Mesenchymal stem cell (in vitro differentiated cells and primary cell): ENCODE measurements at regions not wholly inside any gene's neighbourhood (a gene's known extent, or its start where the extent isn't known, plus 50 kb on each side); places are given as distances from the start of the nearest gene placed in this dataset.

Experiments
- DNase-seq: peaks from one replicate; pipeline ENCODE4 v3.0.0-alpha.2; 2013
- H2AFZ ChIP-seq: one replicate; pipeline ENCODE4 v1.6.1; 2013; ENCODE audit warnings: low read depth, mild to moderate bottlenecking, control low read depth, inconsistent platforms, low read length, moderate library complexity
- H2AK5ac ChIP-seq: 2 replicates; pipeline ENCODE4 v1.6.1; 2013; ENCODE audit warnings: low read length, moderate library complexity, mild to moderate bottlenecking, inconsistent platforms; ENCODE audit not compliant: severe bottlenecking
- H2BK120ac ChIP-seq: one replicate; pipeline ENCODE4 v1.6.1; 2013; ENCODE audit warnings: low read depth, mild to moderate bottlenecking, inconsistent platforms, low read length, moderate library complexity
- H2BK12ac ChIP-seq, 2 experiments: one replicate each; pipeline ENCODE4 v1.6.1; 2013; ENCODE audit warnings: inconsistent platforms in 2 of 2, low read length in 2 of 2, mild to moderate bottlenecking in 2 of 2, moderate library complexity in 2 of 2, control low read depth in 1 of 2
- H2BK15ac ChIP-seq: one replicate; pipeline ENCODE4 v1.6.1; 2013; ENCODE audit warnings: mild to moderate bottlenecking, low read depth, inconsistent platforms; ENCODE audit not compliant: poor library complexity, severe bottlenecking
- H2BK5ac ChIP-seq: 2 replicates; pipeline ENCODE4 v1.6.1; 2013; ENCODE audit warnings: low read depth, mild to moderate bottlenecking, low read length, control low read depth, inconsistent platforms; ENCODE audit not compliant: poor library complexity, severe bottlenecking
- H3K14ac ChIP-seq, 2 experiments: one replicate each; pipeline ENCODE4 v1.6.1; 2013; ENCODE audit warnings: inconsistent platforms in 2 of 2, low read length in 2 of 2, control low read depth in 1 of 2, mild to moderate bottlenecking in 1 of 2, moderate library complexity in 1 of 2
- H3K18ac ChIP-seq, 2 experiments: one replicate each; pipeline ENCODE4 v1.6.1; 2013; ENCODE audit warnings: inconsistent platforms in 2 of 2, low read length in 2 of 2, control low read depth in 1 of 2, low read depth in 1 of 2, mild to moderate bottlenecking in 1 of 2
- H3K23ac ChIP-seq, 2 experiments: one replicate each; pipeline ENCODE4 v1.6.1; 2013; ENCODE audit warnings: inconsistent platforms in 2 of 2, low read length in 2 of 2, mild to moderate bottlenecking in 2 of 2, moderate library complexity in 2 of 2, control low read depth in 1 of 2
- H3K27ac ChIP-seq: 2 replicates; pipeline ENCODE4 v1.5.1; 2013; ENCODE audit warnings: mild to moderate bottlenecking, moderate library complexity, low read length, control low read depth, inconsistent platforms; ENCODE audit not compliant: poor library complexity, severe bottlenecking
- H3K27me3 ChIP-seq, 2 experiments: 2 replicates each; pipeline versions ENCODE4 v1.6.1 to v1.7.0; 2013; ENCODE audit warnings: low read length in 2 of 2, mild to moderate bottlenecking in 2 of 2, moderate library complexity in 2 of 2, control low read depth in 1 of 2, inconsistent platforms in 1 of 2; ENCODE audit not compliant: control insufficient read depth in 1 of 2, insufficient read depth in 1 of 2
- H3K36me3 ChIP-seq, 2 experiments: 2 replicates each; pipeline versions ENCODE4 v1.6.1 to v1.7.0; 2013; ENCODE audit warnings: low read length in 2 of 2, control low read depth in 1 of 2, inconsistent platforms in 1 of 2, low read depth in 1 of 2, mild to moderate bottlenecking in 1 of 2; ENCODE audit not compliant: insufficient read depth in 2 of 2, control insufficient read depth in 1 of 2
- H3K4ac ChIP-seq, 2 experiments: one replicate each; pipeline ENCODE4 v1.6.1; 2013; ENCODE audit warnings: inconsistent platforms in 2 of 2, low read length in 2 of 2, mild to moderate bottlenecking in 2 of 2, moderate library complexity in 2 of 2, control low read depth in 1 of 2, low read depth in 1 of 2
- H3K4me1 ChIP-seq: 2 replicates; pipeline ENCODE4 v1.6.1; 2013; ENCODE audit warnings: low read depth, low read length, control low read depth; ENCODE audit not compliant: control insufficient read depth, insufficient read depth
- H3K4me2 ChIP-seq: 2 replicates; pipeline ENCODE4 v1.6.1; 2013; ENCODE audit warnings: low read length, mild to moderate bottlenecking, inconsistent platforms; ENCODE audit not compliant: poor library complexity, severe bottlenecking
- H3K4me3 ChIP-seq, 2 experiments: 2 replicates each; pipeline versions ENCODE4 v1.5.1 to v1.7.0; 2013; ENCODE audit warnings: low read length in 2 of 2, mild to moderate bottlenecking in 2 of 2, control low read depth in 1 of 2, low read depth in 1 of 2; ENCODE audit not compliant: insufficient read depth in 1 of 2
- H3K79me1 ChIP-seq: replicated peaks from 2 replicates; pipeline ENCODE4 v1.6.1; 2013; ENCODE audit warnings: mild to moderate bottlenecking, control low read depth, low read length, inconsistent platforms; ENCODE audit not compliant: poor library complexity, severe bottlenecking
- H3K9ac ChIP-seq: 2 replicates; pipeline ENCODE4 v1.7.0; 2013; ENCODE audit warnings: mild to moderate bottlenecking, low read length, moderate library complexity
- H3K9me3 ChIP-seq: 2 replicates; pipeline ENCODE4 v1.7.0; 2013; ENCODE audit warnings: mild to moderate bottlenecking, low read length; ENCODE audit not compliant: control insufficient read depth
- H4K8ac ChIP-seq: one replicate; pipeline ENCODE4 v1.6.1; 2013; ENCODE audit warnings: inconsistent platforms, mild to moderate bottlenecking, low read length, moderate library complexity
- H4K91ac ChIP-seq: one replicate; pipeline ENCODE4 v1.6.1; 2013; ENCODE audit warnings: mild to moderate bottlenecking, low read length, inconsistent platforms
- WGBS: methylation state at CpG from one replicate; pipeline ENCODE4 v1.1.7; 2013; ENCODE audit warnings: mixed read lengths; 5-methylcytosine and 5-hydroxymethylcytosine counted together

DNA sequence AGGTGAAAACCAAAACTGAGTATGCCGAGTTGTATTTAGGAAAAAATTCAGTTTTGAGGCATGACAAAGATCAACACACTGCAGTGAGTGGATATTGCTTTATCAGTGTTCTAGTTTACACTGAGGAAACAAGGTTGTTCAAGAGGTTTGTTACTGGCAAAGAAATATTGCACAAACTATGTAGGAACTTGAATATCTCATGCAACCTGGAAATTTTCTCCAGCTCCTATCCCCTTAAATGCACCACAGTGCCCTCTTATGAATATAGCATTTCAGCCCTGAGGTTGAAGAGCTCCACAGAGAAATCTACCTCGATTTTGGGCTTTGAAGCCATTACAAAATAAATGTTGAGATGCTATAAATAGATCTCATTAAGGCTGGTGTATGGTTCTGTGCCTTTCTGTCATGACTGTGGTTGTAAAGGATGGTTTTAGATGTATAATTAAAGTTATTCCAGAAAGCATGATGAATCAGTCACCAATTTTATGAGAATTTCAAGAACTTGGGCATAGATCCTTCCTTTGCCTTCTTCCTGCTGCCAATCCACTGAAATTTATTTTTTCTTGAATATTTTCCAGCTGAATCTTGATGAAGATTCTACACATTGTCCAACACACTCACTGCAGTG, 159.3 kb downstream of the SPATA31D1 start:
- Histone ChIP-seq H3K18ac (no peak overlapping the region), H2BK12ac (no peak overlapping the region), H2BK120ac (no peak overlapping the region), H3K27me3 (no peaks in the 10 kb centered on the region), H2AFZ (no peak overlapping the region), H3K4me3 (no peak overlapping the region), H3K4me1 (no peaks in the 10 kb centered on the region), H2AK5ac (no peak overlapping the region), H2BK5ac (no peak overlapping the region), H4K91ac (no peak overlapping the region), H3K4me2 (no peak overlapping the region), H3K4ac (no peak overlapping the region), H3K9ac (peak overlapping the region; percentile 68), H3K9me3 (no peaks in the 10 kb centered on the region), H3K36me3 (no peaks in the 10 kb centered on the region), H2BK15ac (no peak overlapping the region), H3K14ac (no peak overlapping the region), H4K8ac (no peak overlapping the region), H3K27ac (no peak overlapping the region), H3K79me1 (no peaks in the 10 kb centered on the region), H3K23ac (no peak overlapping the region)
- DNase-seq: no peak
- WGBS: 58% methylated on average over 2 of the region's 2 CpGs

DNA sequence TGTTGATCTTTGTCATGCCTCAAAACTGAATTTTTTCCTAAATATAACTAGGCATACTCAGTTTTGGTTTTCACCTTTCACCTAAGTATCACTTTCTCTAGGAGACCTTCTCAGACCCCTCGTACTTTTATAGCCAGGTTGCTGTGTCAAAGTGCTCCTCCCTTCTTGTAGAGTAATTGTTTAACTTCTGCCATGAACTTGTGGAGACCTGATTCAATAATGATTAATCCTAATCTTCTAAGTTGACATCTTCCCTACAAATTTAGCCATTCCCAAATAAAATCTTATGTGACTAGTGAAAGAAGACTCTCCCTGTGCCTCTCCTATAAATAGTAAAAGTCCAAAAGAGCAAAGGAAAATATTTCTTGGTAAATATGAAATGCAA, 159.8 kb downstream of the SPATA31D1 start:
- 100% methylated on average over 1 of the region's 1 CpG for WGBS
- no peak overlapping the region for H2BK120ac ChIP-seq
- no peak overlapping the region for H3K23ac ChIP-seq
- H3K14ac ChIP-seq: no peak overlapping the region
- H3K9me3 ChIP-seq: no peaks in the 10 kb centered on the region
- no peak overlapping the region for H3K18ac ChIP-seq
- H3K27ac ChIP-seq: no peak overlapping the region
- no peaks in the 10 kb centered on the region for H3K4me1 ChIP-seq
- no peak overlapping the region for H2BK15ac ChIP-seq
- no peak overlapping the region for H4K91ac ChIP-seq
- H3K9ac ChIP-seq: peak overlapping the region; percentile 68
- no peak overlapping the region for H2BK5ac ChIP-seq
- no peak overlapping the region for H2AFZ ChIP-seq
- no peak for DNase-seq
- no peak overlapping the region for H2AK5ac ChIP-seq
- no peaks in the 10 kb centered on the region for H3K79me1 ChIP-seq
- no peak overlapping the region for H4K8ac ChIP-seq
- peak overlapping the region in 1 of 2 experiments; percentile 7 for H3K4me3 ChIP-seq
- H3K36me3 ChIP-seq: no peaks in the 10 kb centered on the region
- no peak overlapping the region for H2BK12ac ChIP-seq
- no peak overlapping the region for H3K4ac ChIP-seq
- no peak overlapping the region for H3K4me2 ChIP-seq
- no peaks in the 10 kb centered on the region for H3K27me3 ChIP-seq

DNA sequence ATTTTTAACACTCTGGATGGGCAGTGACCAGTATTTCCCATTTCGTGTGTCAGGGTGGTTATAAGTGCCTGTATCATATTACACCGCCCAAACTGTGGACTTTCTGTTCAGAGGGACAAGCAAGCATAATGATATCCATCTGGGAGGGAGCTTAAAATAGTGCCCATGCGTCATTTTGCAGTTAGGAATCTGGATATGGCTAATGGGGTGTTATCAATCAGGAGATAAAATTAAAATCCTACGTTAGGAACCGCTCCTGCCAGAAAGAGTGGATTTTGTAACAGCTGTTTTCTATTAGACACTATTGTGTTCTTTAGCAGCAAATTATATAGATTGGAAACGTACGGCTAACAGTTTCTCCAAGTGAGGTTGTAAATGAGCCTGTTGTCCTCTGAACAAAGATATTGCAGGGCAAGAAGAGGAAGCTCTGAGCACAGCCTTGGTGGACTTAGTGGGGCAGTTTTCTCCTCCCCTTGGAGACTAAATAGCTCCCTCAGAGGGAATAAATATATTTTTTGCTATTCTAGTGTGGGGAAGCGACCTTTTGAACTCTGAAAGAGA, 160.4 kb downstream of the SPATA31D1 start:
- Histone ChIP-seq H3K14ac (no peak overlapping the region), H2AFZ (no peak overlapping the region), H3K4me3 (peak overlapping the region in 1 of 2 experiments; percentile 7), H3K79me1 (no peaks in the 10 kb centered on the region), H2BK5ac (no peak overlapping the region), H3K23ac (no peak overlapping the region), H3K4me2 (no peak overlapping the region), H3K27me3 (no peaks in the 10 kb centered on the region), H4K8ac (no peak overlapping the region), H3K27ac (no peak overlapping the region), H2BK15ac (no peak overlapping the region), H3K4me1 (no peaks in the 10 kb centered on the region), H4K91ac (no peak overlapping the region), H2BK120ac (no peak overlapping the region), H2BK12ac (no peak overlapping the region), H2AK5ac (no peak overlapping the region), H3K36me3 (no peaks in the 10 kb centered on the region), H3K9me3 (no peaks in the 10 kb centered on the region), H3K18ac (no peak overlapping the region), H3K9ac (peak overlapping the region; percentile 68), H3K4ac (no peak overlapping the region)
- DNase-seq: peak; percentile 40
- WGBS: 63% methylated on average over 8 of the region's 8 CpGs

DNA sequence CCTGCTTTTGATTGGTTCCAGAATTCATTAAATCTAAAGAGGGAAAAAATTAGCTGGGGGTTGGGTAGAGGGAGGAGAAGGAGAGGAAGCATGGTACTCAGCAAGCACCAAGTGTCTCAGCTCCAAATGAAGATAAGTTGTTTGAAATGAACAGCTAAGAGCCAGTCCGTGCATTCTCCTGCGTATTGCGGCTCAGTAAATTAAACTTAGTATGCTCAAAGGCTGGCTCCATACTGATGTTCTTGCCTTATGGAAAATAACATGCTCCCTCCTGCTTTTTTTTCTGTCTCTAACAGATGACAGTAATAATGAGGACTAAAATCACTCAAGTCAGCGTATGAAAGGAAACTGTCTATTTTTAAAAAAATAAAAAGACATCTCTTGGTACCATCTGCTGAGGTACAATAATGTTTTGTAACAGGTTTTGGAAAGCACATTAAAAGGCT, 161.0 kb downstream of the SPATA31D1 start:
- no peak overlapping the region for H2AK5ac ChIP-seq
- no peak overlapping the region for H3K4me2 ChIP-seq
- DNase-seq: no peak
- H2BK15ac ChIP-seq: no peak overlapping the region
- no peak overlapping the region for H3K14ac ChIP-seq
- peak overlapping the region; percentile 68 for H3K9ac ChIP-seq
- no peak overlapping the region for H2AFZ ChIP-seq
- no peak overlapping the region for H4K8ac ChIP-seq
- H3K36me3 ChIP-seq: no peaks in the 10 kb centered on the region
- no peaks in the 10 kb centered on the region for H3K4me1 ChIP-seq
- no peak overlapping the region for H3K23ac ChIP-seq
- H3K4me3 ChIP-seq: no peak overlapping the region
- no peaks in the 10 kb centered on the region for H3K79me1 ChIP-seq
- no peaks in the 10 kb centered on the region for H3K9me3 ChIP-seq
- no peak overlapping the region for H2BK5ac ChIP-seq
- no peak overlapping the region for H2BK12ac ChIP-seq
- H3K27me3 ChIP-seq: no peaks in the 10 kb centered on the region
- peak overlapping the region in 1 of 2 experiments; percentile 16 for H3K18ac ChIP-seq
- H4K91ac ChIP-seq: no peak overlapping the region
- H3K4ac ChIP-seq: no peak overlapping the region
- no peak overlapping the region for H3K27ac ChIP-seq
- H2BK120ac ChIP-seq: no peak overlapping the region
- 91% methylated on average over 3 of the region's 4 CpGs for WGBS
